ENCODE measurements at regions not wholly inside any gene's neighbourhood (a gene's known extent, or its start where the extent isn't known, plus 50 kb on each side); places are given as distances from the start of the nearest gene placed in this dataset.
"Not testable (repeated sequence)": the region's sequence is repeated elsewhere in the genome, so short reads cannot be mapped to it uniquely, and the experiment has no call there.

DNA sequence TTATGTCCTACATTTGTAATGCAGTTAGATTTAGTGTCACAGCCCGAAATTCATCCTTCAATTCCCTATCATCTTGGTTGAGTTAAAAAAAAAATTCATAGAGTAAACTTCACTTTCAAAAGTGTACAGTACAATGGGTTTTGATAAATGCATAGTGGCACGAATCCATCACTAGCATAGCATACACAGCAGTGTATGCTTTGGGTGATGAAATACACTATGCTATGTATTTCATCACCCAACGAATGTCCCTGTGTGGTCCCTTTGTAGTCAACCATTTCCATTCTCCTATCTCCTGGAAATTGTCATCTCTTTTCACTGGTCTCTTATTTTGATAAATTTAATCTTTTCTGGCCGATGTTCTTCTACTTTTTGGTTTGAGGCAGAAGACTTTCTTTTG, 129.4 kb upstream of the BASP1 start:
- no peak for DNase-seq

- no peak for DNase-seq
Observed at GRCh38 chr5:17089001-17089400, 128.4 kb upstream of the BASP1 start.

DNA sequence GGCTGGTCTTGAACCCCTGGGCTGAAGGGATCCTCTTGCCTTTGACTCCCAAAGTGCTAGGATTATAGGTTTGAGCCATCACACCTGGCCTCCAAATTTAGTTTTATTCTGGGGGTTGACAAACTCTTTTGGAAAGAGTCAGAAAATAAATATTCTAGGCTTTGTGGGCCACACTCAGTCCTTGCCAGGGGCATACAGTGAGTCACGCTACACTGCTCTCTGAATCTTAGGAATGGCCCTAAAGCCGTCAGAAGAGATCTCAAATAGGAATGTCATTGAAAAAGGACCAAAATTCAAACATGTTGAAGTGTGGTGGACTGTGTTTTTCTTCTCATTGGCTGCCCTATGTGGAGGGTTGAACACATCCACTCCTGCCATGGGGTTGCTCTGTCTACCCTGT, 127.7 kb upstream of the BASP1 start:
- DNase-seq = no peak

DNA sequence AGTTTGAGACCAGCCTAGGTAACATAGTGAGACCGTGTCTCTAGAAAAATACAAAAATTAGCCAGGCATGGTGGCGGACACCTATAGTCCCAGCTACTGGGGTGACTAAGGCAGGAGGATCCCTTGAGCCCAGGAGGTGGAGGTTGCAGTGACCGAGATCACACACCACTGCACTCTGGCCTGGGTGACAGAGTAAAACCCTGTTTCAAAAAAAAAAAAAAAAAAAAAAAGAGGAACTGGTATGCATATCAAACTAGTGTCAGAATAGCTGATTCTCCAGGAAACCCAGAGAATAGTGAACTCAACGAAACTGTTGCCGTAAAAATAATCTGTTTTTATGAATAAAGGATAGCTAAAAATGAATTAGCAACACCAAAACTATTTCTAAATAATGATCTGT, 126.6 kb upstream of the BASP1 start:
- no peak for DNase-seq

GRCh38 chr5:17094830-17095229, 122.6 kb upstream of the BASP1 start:
- DNase-seq = no peak

- DNase-seq = no peak
Observed at GRCh38 chr5:17096952-17097695, 120.3 kb upstream of the BASP1 start.

- no peak for DNase-seq
Observed at GRCh38 chr5:17099946-17100345, 117.5 kb upstream of the BASP1 start.

- DNase-seq = no peak
Observed at GRCh38 chr5:17103461-17103860, 114.0 kb upstream of the BASP1 start.

GRCh38 chr5:17105744-17106418, 111.5 kb upstream of the BASP1 start:
- DNase-seq = no peak

DNA sequence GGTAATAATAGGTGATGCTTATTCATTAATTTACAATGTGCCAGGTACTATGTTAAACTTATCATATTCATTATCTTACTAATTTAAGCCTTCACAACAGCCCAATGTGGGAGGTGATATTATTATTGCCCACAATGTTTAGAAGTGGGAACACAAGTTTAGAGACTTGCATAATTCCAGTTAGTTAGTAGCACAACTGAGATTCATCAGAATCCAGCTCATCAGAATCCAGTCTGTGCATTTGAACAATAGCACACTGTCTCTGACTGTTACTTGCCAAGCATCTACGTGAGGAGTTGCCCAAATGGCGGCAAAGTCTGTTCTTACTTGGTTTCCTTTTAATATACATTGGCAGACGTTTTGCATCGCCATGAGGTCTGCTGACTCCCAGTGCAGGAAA, 110.9 kb upstream of the BASP1 start:
- DNase-seq = no peak

- DNase-seq = not testable (repeated sequence)
Observed at GRCh38 chr5:17112091-17112716, 105.2 kb upstream of the BASP1 start.

GRCh38 chr5:17113174-17113958, 104.1 kb upstream of the BASP1 start:
- DNase-seq = no peak

- no peak for DNase-seq
Observed at GRCh38 chr5:17114233-17114632, 103.2 kb upstream of the BASP1 start.

- no peak for DNase-seq
Observed at GRCh38 chr5:17114715-17115599, 102.5 kb upstream of the BASP1 start.

GRCh38 chr5:17115855-17116254, 101.6 kb upstream of the BASP1 start:
- DNase-seq = no peak

DNA sequence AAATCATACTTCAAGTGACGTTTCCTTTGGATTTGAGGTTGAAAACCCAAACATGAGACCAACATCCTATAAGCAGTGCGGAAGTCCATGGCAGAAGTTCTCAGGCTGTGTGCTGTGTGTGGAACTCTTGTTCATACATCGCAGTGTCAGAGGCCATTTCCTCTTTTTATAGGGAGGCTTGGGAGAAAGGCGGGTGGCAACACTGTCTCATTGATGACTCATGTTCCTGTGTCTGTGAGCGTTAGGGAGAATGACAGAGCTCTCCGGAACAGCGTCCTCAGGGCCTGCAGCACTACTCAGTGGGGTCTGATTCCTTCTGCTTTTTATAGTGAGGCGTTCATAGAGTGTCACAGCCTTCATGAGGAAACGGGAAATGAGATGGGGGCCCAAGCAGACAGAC, 98.8 kb upstream of the BASP1 start:
- peak in 1 of 2 donors; percentile 2 for DNase-seq

DNA sequence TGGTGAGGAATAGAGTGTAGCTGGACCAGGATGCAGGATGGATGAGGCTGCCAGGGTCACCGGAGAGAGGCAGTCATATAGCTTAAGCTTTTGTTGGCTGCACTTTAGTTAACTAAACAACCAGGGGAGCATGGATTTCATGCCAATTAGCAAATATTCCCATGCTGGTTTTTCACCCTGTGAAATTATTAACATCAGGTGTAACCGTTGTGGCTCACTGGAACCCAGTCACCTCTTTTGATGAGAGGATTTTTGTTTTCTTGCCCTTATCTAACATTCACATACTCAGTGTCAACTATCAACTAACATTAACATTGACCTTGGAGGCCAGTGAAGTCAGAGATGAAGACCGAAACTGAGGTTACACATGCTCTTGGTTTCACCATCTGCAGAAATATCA, 97.2 kb upstream of the BASP1 start:
- no peak for DNase-seq

DNA sequence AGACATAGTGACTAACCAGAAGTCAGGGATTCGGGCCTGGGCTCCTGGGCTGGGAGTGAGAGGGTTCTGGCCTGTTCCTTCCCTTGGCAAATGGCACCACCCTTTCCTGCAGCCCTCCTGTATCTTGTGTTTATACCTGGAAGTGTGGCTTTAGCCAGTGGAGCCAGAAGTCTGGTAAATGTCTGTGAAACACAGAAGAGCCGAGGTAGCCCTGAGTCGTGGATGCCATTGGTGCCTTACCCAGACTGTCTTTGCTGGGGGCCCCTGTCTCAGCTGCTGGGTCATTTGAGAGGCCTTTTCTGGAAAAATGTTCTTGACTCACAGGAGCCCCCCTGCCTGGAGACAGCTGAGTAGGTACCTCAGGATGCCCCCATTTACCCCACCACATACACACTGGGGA, 95.7 kb upstream of the BASP1 start:
- no peak for DNase-seq

- no peak for DNase-seq
Observed at GRCh38 chr5:17123010-17123409, 94.4 kb upstream of the BASP1 start.

DNA sequence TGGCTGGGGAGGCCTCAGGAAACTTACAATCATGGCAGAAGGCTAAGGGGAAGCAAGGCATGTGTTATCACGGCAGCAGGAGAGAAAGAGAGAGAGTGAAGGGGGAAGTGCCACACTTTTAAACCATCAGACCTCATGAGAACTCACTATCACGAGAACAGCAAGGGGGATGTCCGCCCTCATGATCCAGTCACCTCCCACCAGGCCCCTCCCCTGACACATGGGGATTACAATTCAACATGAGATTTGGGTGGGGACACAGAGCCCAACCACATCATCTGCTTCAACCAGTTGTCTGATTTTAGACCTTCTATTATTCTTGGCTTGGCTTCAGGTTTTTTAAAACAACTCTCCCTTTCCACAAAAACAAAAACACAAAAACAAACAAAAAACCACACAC, 93.7 kb upstream of the BASP1 start:
- not testable (repeated sequence) for DNase-seq

DNA sequence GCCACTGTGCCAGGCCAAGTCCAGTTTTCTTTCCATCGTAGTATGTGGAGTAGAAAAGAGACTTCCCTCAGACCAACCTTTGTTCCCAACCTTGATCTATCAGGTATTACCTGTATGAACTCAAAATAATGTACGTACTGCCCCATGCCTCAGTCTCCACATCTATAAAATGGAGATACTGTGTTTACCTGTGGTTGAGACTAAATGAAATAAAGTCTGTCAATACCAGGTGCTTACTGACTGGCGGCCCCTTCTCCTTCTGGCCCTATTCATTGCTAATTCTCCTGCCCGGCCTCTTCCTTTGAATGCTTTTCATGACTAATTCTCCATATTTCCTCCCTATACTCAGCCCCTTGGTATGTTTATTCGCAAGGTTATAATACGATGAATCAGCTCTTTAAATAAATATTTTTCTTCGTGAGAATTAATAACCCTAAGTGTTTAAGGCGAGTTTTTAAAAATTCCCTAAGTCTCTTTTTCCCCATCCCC, 89.6 kb upstream of the BASP1 start:
- no peak for DNase-seq
